Testis (tissue), 2 donors: ENCODE measurements at regions not wholly inside any gene's neighbourhood (a gene's known extent, or its start where the extent isn't known, plus 50 kb on each side); places are given as distances from the start of the nearest gene placed in this dataset.

ENCODE experiments used
- POLR2A ChIP-seq: fragments of 450-650 bp; IDR thresholded peaks from one replicate; pipeline ENCODE4 v1.6.1; 2017; ENCODE audit warnings: antibody characterized with exemption, mild to moderate bottlenecking, moderate library complexity
- TF ChIP-seq, protein P1 (sequence below), 3 experiments: fragments of 450-650 bp in 2 of 3; fragments of 200-600 bp in 1 of 3; sonication (generic) in 1 of 3; IDR thresholded peaks; one replicate each; pipeline ENCODE4 v1.5.1; 2016 to 2019; ENCODE audit warnings: antibody characterized with exemption in 3 of 3, mild to moderate bottlenecking in 2 of 3, moderate library complexity in 1 of 3

DNA sequence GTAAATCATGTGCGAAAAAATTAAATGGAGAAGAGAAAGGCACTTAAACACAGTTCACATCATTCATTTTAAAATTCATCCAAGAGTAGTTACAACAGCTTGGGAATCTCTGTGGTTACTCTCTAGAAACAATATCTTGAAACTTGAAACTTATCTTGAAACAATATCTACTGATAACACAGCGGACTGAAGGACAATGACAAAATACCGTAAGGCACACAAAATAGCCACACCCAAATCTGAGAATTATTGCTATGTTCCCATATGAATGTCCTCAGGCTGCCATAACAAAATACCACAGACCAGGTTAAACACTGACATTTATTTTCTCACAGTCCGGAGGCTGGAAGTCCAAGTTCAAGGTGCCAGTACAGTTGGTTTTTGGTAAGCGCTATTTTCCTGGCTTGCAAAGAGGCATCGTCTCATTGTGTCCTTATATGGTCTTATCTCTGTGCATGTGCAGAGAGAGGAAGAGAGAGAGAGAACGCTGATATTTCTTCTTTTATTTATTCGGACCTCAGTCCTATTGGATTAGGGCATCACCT is 122.5 kb upstream of the BTBD3 start:
- TF ChIP-seq, protein P1, sequence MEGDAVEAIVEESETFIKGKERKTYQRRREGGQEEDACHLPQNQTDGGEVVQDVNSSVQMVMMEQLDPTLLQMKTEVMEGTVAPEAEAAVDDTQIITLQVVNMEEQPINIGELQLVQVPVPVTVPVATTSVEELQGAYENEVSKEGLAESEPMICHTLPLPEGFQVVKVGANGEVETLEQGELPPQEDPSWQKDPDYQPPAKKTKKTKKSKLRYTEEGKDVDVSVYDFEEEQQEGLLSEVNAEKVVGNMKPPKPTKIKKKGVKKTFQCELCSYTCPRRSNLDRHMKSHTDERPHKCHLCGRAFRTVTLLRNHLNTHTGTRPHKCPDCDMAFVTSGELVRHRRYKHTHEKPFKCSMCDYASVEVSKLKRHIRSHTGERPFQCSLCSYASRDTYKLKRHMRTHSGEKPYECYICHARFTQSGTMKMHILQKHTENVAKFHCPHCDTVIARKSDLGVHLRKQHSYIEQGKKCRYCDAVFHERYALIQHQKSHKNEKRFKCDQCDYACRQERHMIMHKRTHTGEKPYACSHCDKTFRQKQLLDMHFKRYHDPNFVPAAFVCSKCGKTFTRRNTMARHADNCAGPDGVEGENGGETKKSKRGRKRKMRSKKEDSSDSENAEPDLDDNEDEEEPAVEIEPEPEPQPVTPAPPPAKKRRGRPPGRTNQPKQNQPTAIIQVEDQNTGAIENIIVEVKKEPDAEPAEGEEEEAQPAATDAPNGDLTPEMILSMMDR (IDR thresholded peaks at IDR 0.05), result no peak
- no peak for TF ChIP-seq POLR2A
